Loucy (cell line): ENCODE measurements at regions not wholly inside any gene's neighbourhood (a gene's known extent, or its start where the extent isn't known, plus 50 kb on each side); places are given as distances from the start of the nearest gene placed in this dataset.

Source experiments
- EZH2phosphoT487 ChIP-seq: fragments of 200-600 bp; IDR thresholded peaks from 2 replicates; pipeline ENCODE4 v1.6.1; 2018; ENCODE audit warnings: antibody characterized with exemption, mild to moderate bottlenecking, moderate library complexity, borderline replicate concordance
- TF ChIP-seq, protein P1 (sequence below): fragments of 200-600 bp; sonication (generic); conservative IDR thresholded peaks from 2 replicates; pipeline ENCODE4 v1.5.1; 2014; ENCODE audit warnings: mild to moderate bottlenecking, antibody characterized with exemption, low read length

DNA sequence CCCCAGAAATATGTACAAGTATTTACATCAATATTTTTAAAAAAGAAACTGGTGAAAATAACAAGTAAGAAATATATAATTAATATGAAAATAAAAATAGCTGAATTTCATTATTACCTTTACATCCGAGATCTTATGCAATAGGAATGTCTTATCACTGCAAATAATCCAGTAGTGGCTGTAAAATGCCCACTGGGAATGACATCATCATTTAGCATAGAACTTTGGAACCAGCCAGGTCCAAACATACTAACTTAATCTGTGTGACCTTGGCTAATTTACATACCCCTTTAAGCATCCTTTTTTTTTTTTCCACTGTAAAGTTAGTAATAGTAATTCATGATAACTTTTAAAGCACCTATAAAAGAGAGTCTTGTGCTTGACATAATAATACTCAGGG is 611.7 kb downstream of the ZIC1 start:
- TF ChIP-seq, protein P1, sequence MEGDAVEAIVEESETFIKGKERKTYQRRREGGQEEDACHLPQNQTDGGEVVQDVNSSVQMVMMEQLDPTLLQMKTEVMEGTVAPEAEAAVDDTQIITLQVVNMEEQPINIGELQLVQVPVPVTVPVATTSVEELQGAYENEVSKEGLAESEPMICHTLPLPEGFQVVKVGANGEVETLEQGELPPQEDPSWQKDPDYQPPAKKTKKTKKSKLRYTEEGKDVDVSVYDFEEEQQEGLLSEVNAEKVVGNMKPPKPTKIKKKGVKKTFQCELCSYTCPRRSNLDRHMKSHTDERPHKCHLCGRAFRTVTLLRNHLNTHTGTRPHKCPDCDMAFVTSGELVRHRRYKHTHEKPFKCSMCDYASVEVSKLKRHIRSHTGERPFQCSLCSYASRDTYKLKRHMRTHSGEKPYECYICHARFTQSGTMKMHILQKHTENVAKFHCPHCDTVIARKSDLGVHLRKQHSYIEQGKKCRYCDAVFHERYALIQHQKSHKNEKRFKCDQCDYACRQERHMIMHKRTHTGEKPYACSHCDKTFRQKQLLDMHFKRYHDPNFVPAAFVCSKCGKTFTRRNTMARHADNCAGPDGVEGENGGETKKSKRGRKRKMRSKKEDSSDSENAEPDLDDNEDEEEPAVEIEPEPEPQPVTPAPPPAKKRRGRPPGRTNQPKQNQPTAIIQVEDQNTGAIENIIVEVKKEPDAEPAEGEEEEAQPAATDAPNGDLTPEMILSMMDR = no peak
- TF ChIP-seq EZH2phosphoT487 = no peak
